Activated naive CD8-positive, alpha-beta T cell (primary cell): ENCODE measurements at regions not wholly inside any gene's neighbourhood (a gene's known extent, or its start where the extent isn't known, plus 50 kb on each side); places are given as distances from the start of the nearest gene placed in this dataset.

Experiments
- H3K27ac Mint-ChIP-seq: one replicate; pipeline ENCODE4 v1.8.0; 2021; ENCODE audit warnings: mixed read lengths
- H3K27me3 Mint-ChIP-seq: one replicate; pipeline ENCODE4 v1.8.0; 2021; ENCODE audit warnings: mixed read lengths
- H3K36me3 Mint-ChIP-seq: one replicate; pipeline ENCODE4 v1.8.0; 2021; ENCODE audit warnings: mixed read lengths
- H3K4me1 Mint-ChIP-seq: one replicate; pipeline ENCODE4 v1.8.0; 2021; ENCODE audit warnings: low read depth, mixed read lengths
- H3K4me3 Mint-ChIP-seq: one replicate; pipeline ENCODE4 v1.8.0; 2021; ENCODE audit warnings: mild to moderate bottlenecking, mixed read lengths
- H3K9me3 Mint-ChIP-seq: one replicate; pipeline ENCODE4 v1.8.0; 2021; ENCODE audit warnings: low read depth, mixed read lengths

GRCh38 chr10:124161601-124162000 is 68.2 kb upstream of the CHST15 start:
- H3K4me3 Mint-ChIP-seq, result no peak overlapping the region
- no peaks in the 10 kb centered on the region for H3K4me1 Mint-ChIP-seq
- peaks cover 8% of the 10 kb centered on the region for H3K27me3 Mint-ChIP-seq
- no peaks in the 10 kb centered on the region for H3K36me3 Mint-ChIP-seq
- H3K9me3 Mint-ChIP-seq, result no peaks in the 10 kb centered on the region
- no peak overlapping the region for H3K27ac Mint-ChIP-seq

DNA sequence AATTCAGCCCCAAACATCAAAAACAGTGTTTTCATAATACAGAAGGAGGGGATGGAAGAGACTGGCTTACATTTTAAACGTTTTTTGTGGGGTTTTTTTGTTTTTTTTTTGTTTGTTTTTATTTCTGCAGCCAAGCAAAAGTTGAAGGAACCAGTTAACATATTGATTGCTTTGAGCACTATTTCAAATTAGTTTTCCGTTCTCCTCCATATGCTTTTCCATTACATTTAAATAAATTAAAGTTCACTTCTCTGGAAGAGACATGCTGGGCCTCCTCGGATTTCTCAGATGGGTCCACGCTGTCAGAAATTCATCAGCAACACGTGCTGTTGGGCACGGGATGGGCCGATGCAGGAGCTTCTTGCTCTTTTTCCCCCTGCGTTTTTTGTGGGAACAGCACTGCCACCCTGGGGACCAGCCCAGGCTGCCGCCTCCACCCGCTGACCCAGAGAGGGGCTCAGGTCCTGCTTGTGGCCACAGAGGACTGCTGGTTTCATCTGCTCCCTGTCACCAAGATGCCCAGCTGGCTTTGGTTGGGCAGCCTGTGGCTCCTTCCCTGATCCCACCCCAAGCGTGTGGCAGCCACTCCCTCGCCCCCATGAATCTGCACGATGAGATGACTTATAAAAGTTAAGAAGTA is 67.7 kb upstream of the CHST15 start:
- H3K27me3 Mint-ChIP-seq, result peaks cover 8% of the 10 kb centered on the region
- H3K4me3 Mint-ChIP-seq, result no peak overlapping the region

DNA sequence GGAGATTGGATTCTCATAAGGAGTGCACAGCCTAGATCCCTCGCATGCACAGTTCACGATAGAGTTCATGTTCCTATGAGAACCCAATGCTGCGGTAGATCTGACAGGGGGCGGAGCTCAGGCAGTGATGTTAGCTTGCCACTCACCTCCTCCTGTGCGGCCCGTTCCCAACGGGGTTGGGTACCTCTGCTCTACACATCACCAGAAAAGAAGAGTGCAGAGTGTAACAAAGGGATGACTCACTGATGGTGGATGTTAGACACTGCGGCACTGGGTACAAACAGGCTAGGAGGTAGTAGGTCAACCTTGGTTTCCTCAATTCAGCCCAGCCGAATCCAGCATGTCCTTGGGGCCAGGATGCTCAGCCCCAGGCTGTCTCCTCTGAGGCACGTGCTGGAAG is 66.8 kb upstream of the CHST15 start:
- H3K4me1 Mint-ChIP-seq, result no peaks in the 10 kb centered on the region
- no peaks in the 10 kb centered on the region for H3K9me3 Mint-ChIP-seq
- no peaks in the 10 kb centered on the region for H3K36me3 Mint-ChIP-seq
- H3K27me3 Mint-ChIP-seq, result peaks cover 8% of the 10 kb centered on the region
- no peak overlapping the region for H3K27ac Mint-ChIP-seq
- no peak overlapping the region for H3K4me3 Mint-ChIP-seq

More for the DNA sequence above, 67.7 kb upstream of the CHST15 start:
- Mint-ChIP-seq H3K27ac (no peak overlapping the region), H3K36me3 (no peaks in the 10 kb centered on the region), H3K4me1 (no peaks in the 10 kb centered on the region), H3K9me3 (no peaks in the 10 kb centered on the region)

DNA sequence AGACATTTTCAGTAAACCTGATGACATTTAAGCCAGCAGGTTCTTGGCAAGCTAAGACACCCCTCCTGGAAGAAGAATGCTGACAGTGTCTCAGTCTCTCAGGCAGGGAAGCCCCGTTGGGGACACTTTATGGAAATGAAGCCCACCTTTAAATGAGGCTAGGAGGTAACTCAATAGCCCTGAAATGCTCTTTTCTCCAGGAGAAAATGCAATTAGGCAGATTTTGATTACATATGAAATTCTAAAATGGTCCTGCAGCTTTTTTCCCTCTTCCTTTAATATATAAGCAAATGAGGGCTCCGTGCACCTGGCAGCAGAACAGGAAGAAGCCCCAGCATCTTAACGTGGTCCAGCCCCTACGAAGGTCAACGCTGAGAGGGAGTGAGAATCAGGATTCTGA is 65.8 kb upstream of the CHST15 start:
- Mint-ChIP-seq H3K4me1 (no peaks in the 10 kb centered on the region), H3K27me3 (peaks cover 8% of the 10 kb centered on the region)

DNA sequence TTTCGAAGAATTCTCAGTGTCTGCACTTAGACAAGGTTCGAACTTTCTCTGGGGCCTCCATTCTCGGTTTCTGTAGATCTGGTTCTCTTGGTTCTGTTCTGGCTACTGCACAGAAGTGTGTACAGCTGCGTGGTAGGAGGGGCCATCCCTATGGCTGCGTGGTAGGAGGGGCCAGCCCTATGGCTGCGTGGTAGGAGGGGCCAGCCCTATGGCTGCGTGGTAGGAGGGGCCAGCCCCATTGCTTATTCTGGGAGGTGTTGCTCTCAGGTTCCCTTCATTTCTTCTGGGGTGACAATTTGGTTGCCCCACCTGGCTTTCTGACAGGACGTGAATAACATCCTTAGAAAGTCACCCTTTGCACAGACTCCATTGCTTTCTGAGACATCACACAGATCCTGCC is 65.2 kb upstream of the CHST15 start:
- Mint-ChIP-seq H3K9me3 (no peaks in the 10 kb centered on the region), H3K4me3 (no peak overlapping the region), H3K27ac (no peak overlapping the region), H3K4me1 (no peaks in the 10 kb centered on the region), H3K36me3 (no peaks in the 10 kb centered on the region), H3K27me3 (peaks cover 8% of the 10 kb centered on the region)

More for the DNA sequence above, 65.8 kb upstream of the CHST15 start:
- no peak overlapping the region for H3K4me3 Mint-ChIP-seq
- H3K9me3 Mint-ChIP-seq, result no peaks in the 10 kb centered on the region
- H3K36me3 Mint-ChIP-seq, result no peaks in the 10 kb centered on the region
- no peak overlapping the region for H3K27ac Mint-ChIP-seq

DNA sequence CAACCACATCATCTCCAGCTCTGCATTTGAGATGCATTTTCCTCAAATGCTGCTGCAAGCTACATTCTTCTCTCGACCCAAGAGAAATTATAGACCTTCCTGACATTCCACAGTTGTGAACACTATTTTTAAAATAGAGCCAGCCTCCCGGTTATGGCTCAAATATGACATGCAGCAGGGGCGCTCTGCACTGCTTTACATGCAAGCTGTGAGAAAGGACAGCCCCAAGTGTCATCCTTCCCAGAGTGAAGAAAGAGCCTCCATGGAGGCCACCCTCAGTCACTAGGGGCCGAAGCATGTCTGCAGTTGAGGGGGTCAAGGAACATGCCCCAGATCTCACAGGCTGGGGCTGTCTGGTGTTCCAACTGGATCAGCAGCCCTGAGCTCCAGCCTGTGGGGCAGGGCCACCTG is 63.9 kb upstream of the CHST15 start:
- Mint-ChIP-seq H3K27me3 (peaks cover 7% of the 10 kb centered on the region), H3K36me3 (no peaks in the 10 kb centered on the region), H3K4me1 (no peaks in the 10 kb centered on the region), H3K4me3 (no peak overlapping the region), H3K9me3 (no peaks in the 10 kb centered on the region), H3K27ac (no peak overlapping the region)

DNA sequence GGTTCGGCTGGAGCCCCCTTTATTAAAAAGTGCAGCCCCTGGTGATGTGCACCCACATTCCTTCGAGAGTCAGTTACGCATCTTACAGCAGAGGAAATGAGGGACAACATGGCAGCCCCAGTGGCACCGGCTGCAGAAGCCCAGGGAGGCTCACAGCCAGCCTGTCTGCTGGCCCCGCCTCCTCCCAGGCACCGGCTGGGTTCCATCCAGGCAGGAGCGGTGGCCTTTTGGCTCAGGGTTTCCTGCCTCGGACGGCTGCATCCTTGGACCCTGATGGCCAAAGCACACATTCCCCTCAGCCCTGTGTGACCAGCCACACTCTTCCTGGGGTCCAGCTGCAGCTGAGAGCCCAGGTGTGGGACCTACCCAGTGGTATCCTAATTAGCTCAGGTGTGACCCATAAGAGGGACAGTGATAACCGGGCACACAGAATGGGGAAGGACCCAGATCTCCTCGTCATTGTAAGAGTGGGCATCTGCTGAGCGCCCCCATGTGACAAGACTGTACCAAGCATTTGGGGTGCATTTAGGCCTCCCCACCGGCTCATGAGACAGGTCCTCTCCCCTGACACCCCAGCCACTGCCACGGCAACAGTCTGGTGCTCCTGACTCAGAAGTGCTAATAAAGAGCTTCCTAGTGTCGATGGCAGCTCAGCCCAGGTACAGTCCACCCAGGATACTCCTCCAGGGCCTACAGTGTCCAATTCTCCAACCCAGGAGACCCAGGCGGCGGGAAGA is 63.3 kb upstream of the CHST15 start:
- Mint-ChIP-seq H3K4me1 (no peaks in the 10 kb centered on the region), H3K4me3 (no peak overlapping the region), H3K27me3 (peaks cover 4% of the 10 kb centered on the region), H3K9me3 (no peaks in the 10 kb centered on the region), H3K27ac (no peak overlapping the region), H3K36me3 (no peaks in the 10 kb centered on the region)

- Mint-ChIP-seq H3K4me1 (peaks cover 2% of the 10 kb centered on the region), H3K9me3 (no peaks in the 10 kb centered on the region), H3K4me3 (no peak overlapping the region), H3K27ac (no peak overlapping the region), H3K27me3 (peaks cover 7% of the 10 kb centered on the region), H3K36me3 (no peaks in the 10 kb centered on the region)
These were observed 62.5 kb upstream of the CHST15 start for GRCh38 chr10:124155781-124156435.

DNA sequence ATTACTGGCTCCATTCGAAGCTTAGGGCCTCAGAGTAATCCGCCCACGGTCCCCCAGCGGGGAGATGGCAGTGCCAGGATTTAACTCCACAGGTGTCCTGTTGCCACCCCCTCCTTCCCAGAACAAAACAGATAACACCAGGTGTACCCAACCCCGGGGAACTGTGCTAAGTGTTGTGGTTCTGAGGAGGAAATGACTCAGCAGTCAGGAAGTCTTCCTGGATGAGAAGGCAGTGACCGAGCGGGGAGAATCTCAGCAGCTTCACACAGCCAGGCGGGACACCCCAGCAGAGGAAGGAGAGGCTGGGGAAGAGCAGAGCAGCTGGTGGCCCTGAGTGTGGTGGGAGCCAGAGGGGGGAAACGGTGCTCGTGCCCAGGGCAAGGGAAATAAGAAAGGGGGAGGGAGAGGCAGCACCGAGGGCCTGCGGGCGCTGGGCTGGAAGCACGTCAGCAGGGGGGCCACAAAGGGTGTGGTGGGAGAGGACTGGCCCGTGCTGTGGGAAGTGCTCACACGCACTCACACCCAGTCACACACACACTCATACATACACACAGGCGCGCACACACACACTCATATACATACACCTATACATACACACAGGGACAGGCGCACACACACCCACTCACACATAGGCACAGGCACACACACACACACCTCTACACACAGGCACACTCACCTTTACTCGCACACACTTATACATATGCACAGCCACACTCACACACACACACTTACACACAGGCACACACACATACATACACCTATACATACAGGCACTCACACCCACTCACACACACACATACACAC is 59.8 kb upstream of the CHST15 start:
- Mint-ChIP-seq H3K4me3 (no peak overlapping the region), H3K4me1 (peaks cover 2% of the 10 kb centered on the region), H3K9me3 (no peaks in the 10 kb centered on the region), H3K27me3 (peaks cover 7% of the 10 kb centered on the region), H3K27ac (no peak overlapping the region), H3K36me3 (no peaks in the 10 kb centered on the region)

DNA sequence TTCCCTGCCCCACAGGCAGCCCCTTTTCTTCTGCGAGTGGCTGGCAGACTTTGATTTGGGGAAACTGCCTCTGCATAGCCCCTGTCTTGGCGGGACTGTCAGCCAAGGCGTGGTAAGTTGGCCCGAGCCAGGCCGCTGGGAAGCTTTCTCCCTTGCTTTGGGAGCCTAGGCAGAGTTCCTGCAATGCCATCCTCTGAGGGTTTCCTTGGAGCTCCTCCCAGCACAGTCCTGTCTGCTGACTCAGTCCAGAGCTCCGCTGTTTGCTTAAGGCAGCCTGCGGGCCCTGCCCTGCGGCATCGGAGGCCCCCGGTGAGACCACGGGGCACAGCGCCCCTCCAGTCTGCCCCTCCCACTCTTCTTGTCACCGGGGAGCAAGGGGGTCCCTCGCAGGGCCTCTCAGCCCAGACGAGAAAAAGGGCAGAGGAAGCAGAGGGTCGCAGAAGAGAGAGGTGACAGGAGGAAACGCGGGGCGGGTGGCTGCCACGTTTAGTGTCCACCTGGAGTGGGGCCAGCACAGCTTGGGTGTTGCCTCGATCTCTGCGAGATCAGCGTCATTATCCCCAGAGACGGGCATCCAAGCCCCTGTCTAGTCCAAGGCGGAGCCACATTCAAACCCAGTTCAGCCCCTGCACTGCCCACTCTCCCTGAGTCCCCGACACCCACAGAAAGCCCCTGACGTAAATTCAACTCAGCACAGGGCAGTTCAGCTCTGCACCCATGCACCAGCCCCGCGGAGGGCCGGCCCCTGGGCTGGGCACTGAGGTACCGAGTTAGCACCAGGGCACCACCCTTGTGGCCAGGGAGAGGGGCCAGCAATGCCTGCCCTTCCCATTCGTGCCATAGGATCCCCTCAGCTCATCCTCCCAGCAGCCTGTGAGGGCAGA is 59.0 kb upstream of the CHST15 start:
- Mint-ChIP-seq H3K27me3 (peaks cover 5% of the 10 kb centered on the region), H3K27ac (no peak overlapping the region), H3K4me3 (peak overlapping the region; percentile 40), H3K4me1 (peaks cover 2% of the 10 kb centered on the region), H3K36me3 (no peaks in the 10 kb centered on the region), H3K9me3 (no peaks in the 10 kb centered on the region)

DNA sequence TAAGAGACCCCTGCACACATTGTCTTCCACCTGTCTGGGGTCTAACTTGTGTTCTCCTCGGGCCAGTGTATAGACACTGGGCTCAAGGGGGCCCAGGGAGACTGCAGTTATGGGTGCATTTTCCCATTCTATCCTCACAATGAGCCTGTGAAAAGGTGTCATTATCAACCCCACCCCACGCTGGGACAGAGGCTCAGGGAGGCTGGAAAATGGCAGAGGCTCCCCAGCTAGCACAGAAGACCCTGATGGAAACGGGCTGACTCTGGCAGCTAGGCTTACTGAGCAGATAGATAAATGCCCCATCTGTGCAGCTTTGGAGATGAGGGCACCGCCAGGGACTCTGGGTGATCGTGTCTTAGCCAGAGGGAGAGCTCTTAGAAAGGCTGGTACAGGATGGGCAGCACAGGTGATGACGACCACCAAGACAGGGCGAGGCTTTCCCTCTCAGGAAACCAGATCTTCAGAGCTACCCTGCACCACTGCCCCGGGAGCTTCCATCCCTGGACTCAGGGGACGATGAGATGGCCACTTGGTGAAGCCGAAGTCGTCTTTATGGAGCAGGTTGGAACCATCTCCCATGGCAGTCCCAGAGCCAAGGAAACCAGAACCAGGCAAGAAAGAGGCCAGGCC is 58.2 kb upstream of the CHST15 start:
- Mint-ChIP-seq H3K9me3 (no peaks in the 10 kb centered on the region), H3K4me1 (peaks cover 2% of the 10 kb centered on the region), H3K27ac (no peak overlapping the region), H3K36me3 (no peaks in the 10 kb centered on the region), H3K4me3 (no peak overlapping the region), H3K27me3 (peaks cover 5% of the 10 kb centered on the region)

DNA sequence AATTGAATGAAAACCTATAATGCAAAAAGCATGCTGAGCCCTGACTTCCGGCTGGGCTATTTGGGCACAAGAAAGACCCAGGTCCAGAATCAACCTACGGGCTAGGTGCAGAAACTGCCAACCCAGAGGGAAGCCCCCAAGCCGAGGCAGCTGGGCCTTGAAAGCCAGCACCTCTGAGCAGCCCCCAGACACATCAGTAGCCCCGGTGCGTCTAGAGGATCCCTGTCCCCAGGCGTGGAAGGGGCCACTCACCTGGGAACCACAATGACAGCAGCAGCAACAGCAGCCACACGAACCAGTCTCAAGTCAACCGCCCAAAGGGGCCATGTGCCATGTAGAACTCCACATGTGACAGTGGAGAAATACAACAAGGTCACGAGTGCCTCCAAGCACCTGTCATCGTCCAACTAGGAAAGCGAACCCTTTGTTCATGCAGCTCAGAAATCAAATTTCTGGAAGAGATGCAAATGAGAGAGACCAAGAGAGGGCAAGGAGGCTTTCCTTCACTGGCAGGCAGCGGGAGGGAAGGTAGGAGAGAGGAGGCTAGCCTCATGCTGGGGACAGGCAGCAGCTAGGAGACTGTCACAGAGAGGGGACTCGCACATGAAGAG is 57.5 kb upstream of the CHST15 start:
- H3K27ac Mint-ChIP-seq, result no peak overlapping the region

DNA sequence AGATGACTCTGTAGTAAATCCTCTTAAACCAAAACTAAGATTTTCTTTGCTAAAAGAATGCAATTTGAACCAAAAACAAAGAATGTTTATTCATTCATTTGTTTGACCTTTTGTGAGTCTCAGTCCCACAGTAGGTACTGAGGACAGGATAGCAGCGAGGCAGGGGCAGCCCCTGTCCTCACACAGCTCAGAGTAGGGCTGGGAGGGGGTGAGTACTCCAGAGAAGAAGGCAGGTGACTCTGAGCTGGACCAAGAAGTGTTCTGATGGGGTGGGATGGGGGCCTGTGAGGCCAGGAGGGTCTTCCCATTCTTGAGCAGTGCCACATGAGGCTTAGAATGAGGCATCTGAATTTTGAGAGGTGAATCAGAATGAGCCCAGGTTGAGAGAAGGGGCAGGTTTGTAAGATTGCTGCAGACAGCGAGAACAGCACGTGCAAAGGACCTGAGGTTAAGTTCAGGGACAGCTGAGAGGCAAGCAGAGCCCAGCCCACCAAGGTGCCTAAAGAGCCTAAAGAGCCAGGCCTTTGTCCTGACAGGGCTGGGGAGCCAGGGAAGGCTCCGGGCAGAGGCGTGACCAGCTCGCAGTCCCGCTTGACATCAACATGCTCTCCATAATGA is 56.9 kb upstream of the CHST15 start:
- peaks cover 2% of the 10 kb centered on the region for H3K4me1 Mint-ChIP-seq
- H3K4me3 Mint-ChIP-seq, result no peak overlapping the region
- H3K36me3 Mint-ChIP-seq, result no peaks in the 10 kb centered on the region
- no peaks in the 10 kb centered on the region for H3K9me3 Mint-ChIP-seq
- no peak overlapping the region for H3K27ac Mint-ChIP-seq
- H3K27me3 Mint-ChIP-seq, result peaks cover 5% of the 10 kb centered on the region

More for the DNA sequence above, 57.5 kb upstream of the CHST15 start:
- H3K27me3 Mint-ChIP-seq, result peaks cover 5% of the 10 kb centered on the region
- H3K4me3 Mint-ChIP-seq, result no peak overlapping the region
- no peaks in the 10 kb centered on the region for H3K36me3 Mint-ChIP-seq
- peaks cover 2% of the 10 kb centered on the region for H3K4me1 Mint-ChIP-seq
- no peaks in the 10 kb centered on the region for H3K9me3 Mint-ChIP-seq
